CD14-positive monocyte (primary cell): ENCODE measurements at regions not wholly inside any gene's neighbourhood (a gene's known extent, or its start where the extent isn't known, plus 50 kb on each side); places are given as distances from the start of the nearest gene placed in this dataset.

Experiments
- DNase-seq, 3 donors: peaks; one replicate each; pipeline ENCODE4 v3.0.0-alpha.2; 2011 to 2022
- H2AFZ ChIP-seq: 2 replicates; pipeline ENCODE4 v1.6.0; 2012; ENCODE audit warnings: mild to moderate bottlenecking, low read depth, low read length, inconsistent platforms; ENCODE audit not compliant: insufficient read depth, poor library complexity, severe bottlenecking
- H3K27ac ChIP-seq, 2 donors: 1 replicate in 1 of 2; 2 replicates in 1 of 2; pipeline ENCODE4 v1.5.1; 2012 to 2013; ENCODE audit warnings: low read length in 2 of 2, control low read depth in 1 of 2, inconsistent platforms in 1 of 2, low read depth in 1 of 2, mild to moderate bottlenecking in 1 of 2
- H3K27me3 ChIP-seq, 2 donors: one replicate each; pipeline versions ENCODE4 v1.6.0 to v1.6.1; 2011 to 2013; ENCODE audit warnings: low read length in 2 of 2; ENCODE audit not compliant: control insufficient read depth in 2 of 2, insufficient read depth in 2 of 2
- H3K36me3 ChIP-seq, 2 donors: replicated peaks in 1 of 2; 1 replicate in 1 of 2; 2 replicates in 1 of 2; pipeline versions ENCODE4 v1.5.1 to v1.6.1; 2012 to 2013; ENCODE audit warnings: low read length in 2 of 2, control low read depth in 1 of 2, inconsistent platforms in 1 of 2, mild to moderate bottlenecking in 1 of 2; ENCODE audit not compliant: insufficient read depth in 2 of 2, control insufficient read depth in 1 of 2
- H3K4me1 ChIP-seq, 2 donors: 1 replicate in 1 of 2; 2 replicates in 1 of 2; pipeline versions ENCODE4 v1.5.1 to v1.6.1; 2012 to 2013; ENCODE audit warnings: low read length in 2 of 2, control low read depth in 1 of 2, inconsistent platforms in 1 of 2, mild to moderate bottlenecking in 1 of 2, moderate library complexity in 1 of 2; ENCODE audit not compliant: insufficient read depth in 2 of 2, control insufficient read depth in 1 of 2
- H3K4me2 ChIP-seq: replicated peaks from 2 replicates; pipeline ENCODE3; 2012; ENCODE audit warnings: low read length, moderate library complexity, mild to moderate bottlenecking; ENCODE audit not compliant: poor library complexity, severe bottlenecking; ENCODE audit errors: extremely low read depth
- H3K4me3 ChIP-seq, 3 experiments: fragments of 200-600 bp in 1 of 3; sonication (generic) in 1 of 3; replicated peaks in 1 of 3; 1 replicate in 2 of 3; 2 replicates in 1 of 3; pipeline ENCODE4 v1.5.1; 2011 to 2013; ENCODE audit warnings: low read length in 3 of 3, mild to moderate bottlenecking in 3 of 3, control low read depth in 2 of 3, low read depth in 2 of 3, inconsistent platforms in 1 of 3, moderate library complexity in 1 of 3
- H3K79me2 ChIP-seq: 2 replicates; pipeline ENCODE4 v1.6.0; 2012; ENCODE audit warnings: mild to moderate bottlenecking, control low read depth, inconsistent platforms, low read length, moderate library complexity; ENCODE audit not compliant: insufficient read depth
- H3K9ac ChIP-seq: 2 replicates; pipeline ENCODE4 v1.6.0; 2017; ENCODE audit warnings: low read length, mild to moderate bottlenecking; ENCODE audit not compliant: insufficient read depth, poor library complexity, severe bottlenecking
- H3K9me3 ChIP-seq, 2 donors: replicated peaks in 1 of 2; 1 replicate in 1 of 2; 2 replicates in 1 of 2; pipeline versions ENCODE4 v1.5.1 to v1.6.1; 2012 to 2013; ENCODE audit warnings: low read length in 2 of 2, control low read depth in 1 of 2; ENCODE audit not compliant: control insufficient read depth in 1 of 2, insufficient read depth in 1 of 2
- H4K20me1 ChIP-seq: 2 replicates; pipeline ENCODE4 v1.6.0; 2012; ENCODE audit warnings: mild to moderate bottlenecking, low read length, control low read depth, moderate library complexity; ENCODE audit not compliant: insufficient read depth
- H3K27ac Mint-ChIP-seq, 7 donors: one replicate each; pipeline ENCODE4 v1.8.0; 2020; ENCODE audit warnings: mild to moderate bottlenecking in 7 of 7, mixed read lengths in 7 of 7, moderate library complexity in 6 of 7, inconsistent platforms in 2 of 7
- H3K27me3 Mint-ChIP-seq, 3 donors: one replicate each; pipeline ENCODE4 v1.8.0; 2021 to 2022; ENCODE audit warnings: low read depth in 3 of 3, mild to moderate bottlenecking in 3 of 3, mixed read lengths in 3 of 3, moderate library complexity in 3 of 3, inconsistent platforms in 1 of 3
- H3K36me3 Mint-ChIP-seq, 2 donors: one replicate each; pipeline ENCODE4 v1.8.0; 2020; ENCODE audit warnings: mixed read lengths in 2 of 2, inconsistent platforms in 1 of 2, mild to moderate bottlenecking in 1 of 2
- H3K4me1 Mint-ChIP-seq: one replicate; pipeline ENCODE4 v1.8.0; 2020; ENCODE audit warnings: mild to moderate bottlenecking, mixed read lengths
- H3K4me3 Mint-ChIP-seq, 2 donors: one replicate each; pipeline ENCODE4 v1.8.0; 2020; ENCODE audit warnings: mild to moderate bottlenecking in 2 of 2, mixed read lengths in 2 of 2, moderate library complexity in 1 of 2
- H3K9me3 Mint-ChIP-seq, 7 donors: one replicate each; pipeline ENCODE4 v1.8.0; 2020 to 2022; ENCODE audit warnings: mixed read lengths in 7 of 7, mild to moderate bottlenecking in 6 of 7, moderate library complexity in 6 of 7, inconsistent platforms in 2 of 7
- WGBS: methylation state at CpG from one replicate; pipeline ENCODE4 v1.1.5; 2013; ENCODE audit warnings: missing lambda C conversion rate; ENCODE audit not compliant: insufficient coverage; 5-methylcytosine and 5-hydroxymethylcytosine counted together
- intact Hi-C, 2 donors: fragments of 100-400 bp; cut with micrococcal nuclease; formaldehyde crosslinking; loops; one replicate each; pipeline versions ENCODE4 v1.15.0 to v1.15.1; 2023
- TF ChIP-seq, protein P1 (sequence below): fragments of 200-600 bp; IDR thresholded peaks from one replicate; pipeline ENCODE4 v1.8.0; 2022; ENCODE audit warnings: antibody characterized with exemption, mild to moderate bottlenecking

DNA sequence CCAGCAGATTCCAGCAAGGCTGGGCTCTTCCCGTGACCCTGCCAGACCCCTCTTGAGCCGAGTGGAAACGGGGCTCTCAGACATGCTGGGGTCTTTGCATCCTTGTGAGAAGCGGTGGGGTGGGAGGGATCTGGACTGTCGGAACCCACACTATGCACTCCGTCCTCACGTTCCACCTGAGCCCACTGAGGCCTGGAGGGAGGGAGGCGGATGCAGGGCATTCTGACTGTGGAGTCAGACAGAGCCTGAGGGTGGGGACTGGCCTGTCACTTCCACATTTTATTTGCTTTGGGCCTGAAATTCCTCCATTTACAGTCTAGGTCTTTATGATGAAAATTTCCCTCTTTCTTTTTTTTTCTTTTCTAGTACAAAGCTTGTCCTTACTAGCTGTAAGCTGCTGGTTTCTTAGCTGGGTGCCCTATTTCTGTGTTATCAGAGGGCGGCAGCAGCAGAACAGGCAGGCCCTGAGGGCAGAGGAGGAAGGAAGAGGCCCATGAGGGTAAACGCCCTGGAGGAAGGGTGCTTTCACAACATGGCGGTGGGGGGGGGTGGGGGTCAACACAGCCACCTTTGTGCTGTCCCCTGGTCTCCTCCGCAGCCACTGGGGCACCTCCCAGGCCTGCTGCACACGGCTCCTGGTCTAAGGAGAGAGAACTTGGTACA lies 373.5 kb upstream of the MYT1L start:
- no peaks in the 10 kb centered on the region for H4K20me1 ChIP-seq
- H3K4me2 ChIP-seq = peak overlapping the region; percentile 60
- H3K9me3 ChIP-seq = no peaks in the 10 kb centered on the region
- Mint-ChIP-seq H3K9me3 (no peaks in the 10 kb centered on the region), H3K36me3 (no peaks in the 10 kb centered on the region), H3K4me1 (peaks cover 45% of the 10 kb centered on the region), H3K27ac (peak overlapping the region; percentile 52 to 80 (median 75)), H3K27me3 (peaks cover 16 to 32% (median 20%) of the 10 kb centered on the region in 3 donors), H3K4me3 (peak overlapping the region in 1 of 2 donors; percentile 84)
- H3K9ac ChIP-seq = peak overlapping the region; percentile 29
- no peaks in the 10 kb centered on the region for H3K36me3 ChIP-seq
- H3K27ac ChIP-seq = peak overlapping the region; percentile 14 to 55
- TF ChIP-seq, protein P1, sequence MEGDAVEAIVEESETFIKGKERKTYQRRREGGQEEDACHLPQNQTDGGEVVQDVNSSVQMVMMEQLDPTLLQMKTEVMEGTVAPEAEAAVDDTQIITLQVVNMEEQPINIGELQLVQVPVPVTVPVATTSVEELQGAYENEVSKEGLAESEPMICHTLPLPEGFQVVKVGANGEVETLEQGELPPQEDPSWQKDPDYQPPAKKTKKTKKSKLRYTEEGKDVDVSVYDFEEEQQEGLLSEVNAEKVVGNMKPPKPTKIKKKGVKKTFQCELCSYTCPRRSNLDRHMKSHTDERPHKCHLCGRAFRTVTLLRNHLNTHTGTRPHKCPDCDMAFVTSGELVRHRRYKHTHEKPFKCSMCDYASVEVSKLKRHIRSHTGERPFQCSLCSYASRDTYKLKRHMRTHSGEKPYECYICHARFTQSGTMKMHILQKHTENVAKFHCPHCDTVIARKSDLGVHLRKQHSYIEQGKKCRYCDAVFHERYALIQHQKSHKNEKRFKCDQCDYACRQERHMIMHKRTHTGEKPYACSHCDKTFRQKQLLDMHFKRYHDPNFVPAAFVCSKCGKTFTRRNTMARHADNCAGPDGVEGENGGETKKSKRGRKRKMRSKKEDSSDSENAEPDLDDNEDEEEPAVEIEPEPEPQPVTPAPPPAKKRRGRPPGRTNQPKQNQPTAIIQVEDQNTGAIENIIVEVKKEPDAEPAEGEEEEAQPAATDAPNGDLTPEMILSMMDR = no peak
- peak in 1 of 3 donors; percentile 61 for DNase-seq
- H3K4me1 ChIP-seq = peaks cover 37 to 46% of the 10 kb centered on the region in 2 donors
- intact Hi-C loops = no loop called here
- H3K27me3 ChIP-seq = peaks cover 0 to 4% of the 10 kb centered on the region in 2 donors
- 10% methylated on average over 4 of the region's 13 CpGs for WGBS
- H3K4me3 ChIP-seq = peak overlapping the region in 1 of 3 experiments; percentile 48
- H2AFZ ChIP-seq = peak overlapping the region; percentile 76
- H3K79me2 ChIP-seq = no peaks in the 10 kb centered on the region

DNA sequence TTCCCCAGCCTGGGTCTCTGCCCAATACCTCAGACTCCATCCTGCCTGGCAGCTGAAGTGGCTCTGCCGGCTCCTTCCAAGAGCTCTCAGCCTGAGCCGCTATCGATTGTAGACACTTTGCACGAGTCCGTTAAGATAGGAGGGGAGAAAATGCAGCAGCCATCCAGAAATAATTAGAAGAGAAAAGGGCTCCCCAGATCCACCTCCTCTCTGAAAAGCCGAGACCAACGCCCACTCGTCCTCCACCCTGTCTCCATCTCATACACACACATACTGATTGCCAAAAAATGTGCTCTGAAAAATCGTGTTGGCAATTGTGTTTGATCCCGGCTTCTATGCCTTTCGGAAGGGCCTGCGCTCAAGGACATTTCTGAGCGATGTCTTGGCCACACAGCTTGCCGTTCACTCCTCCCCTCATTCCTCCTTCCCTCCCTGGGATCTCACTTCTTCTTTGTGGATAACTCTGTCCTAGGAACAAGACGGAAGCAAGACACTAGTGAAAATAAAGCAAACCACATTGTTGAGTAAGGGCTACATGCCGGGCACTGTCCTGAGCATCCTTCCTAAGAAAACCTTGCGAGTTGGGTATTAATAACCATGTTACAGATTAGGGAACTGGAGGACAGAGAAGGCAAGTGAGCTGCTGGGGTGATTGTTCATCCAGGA lies 372.8 kb upstream of the MYT1L start:
- Histone ChIP-seq H3K4me2 (peak overlapping the region; percentile 60), H2AFZ (peak overlapping the region; percentile 76), H3K9ac (peak overlapping the region; percentile 29), H3K4me1 (peaks cover 37 to 46% of the 10 kb centered on the region in 2 donors), H3K36me3 (no peaks in the 10 kb centered on the region), H3K27me3 (peaks cover 0 to under 1% of the 10 kb centered on the region in 2 donors), H3K79me2 (no peaks in the 10 kb centered on the region), H3K9me3 (no peaks in the 10 kb centered on the region), H3K27ac (peak overlapping the region in 1 of 2 donors; percentile 55), H3K4me3 (peak overlapping the region in 1 of 3 experiments; percentile 48), H4K20me1 (no peaks in the 10 kb centered on the region)
- WGBS = 36% methylated on average over 9 of the region's 17 CpGs
- intact Hi-C loops = no loop called here
- DNase-seq = peak in 2 of 3 donors; percentile 12 to 53
- H3K36me3 Mint-ChIP-seq = no peaks in the 10 kb centered on the region
- H3K4me3 Mint-ChIP-seq = peak overlapping the region in 1 of 2 donors; percentile 84
- TF ChIP-seq, protein P1 = no peak
- peak overlapping the region in 5 of 7 donors; percentile 21 to 80 (median 75) for H3K27ac Mint-ChIP-seq
- H3K9me3 Mint-ChIP-seq = no peaks in the 10 kb centered on the region
- peaks cover 13 to 27% (median 18%) of the 10 kb centered on the region in 3 donors for H3K27me3 Mint-ChIP-seq
- peaks cover 45% of the 10 kb centered on the region for H3K4me1 Mint-ChIP-seq
